SU-DHL-6 (cell line): ENCODE measurements at regions not wholly inside any gene's neighbourhood (a gene's known extent, or its start where the extent isn't known, plus 50 kb on each side); places are given as distances from the start of the nearest gene placed in this dataset.

Experiments used
- EZH2phosphoT487 ChIP-seq: fragments of 200-600 bp; sonication (generic), shearing (Covaris generic); conservative IDR thresholded peaks from 2 replicates; pipeline ENCODE4 v1.6.1; 2018; ENCODE audit warnings: mild to moderate bottlenecking, antibody characterized with exemption, low read length, moderate library complexity, mixed read lengths
- TF ChIP-seq, protein P1 (sequence below): fragments of 200-600 bp; sonication (generic); IDR thresholded peaks from one replicate; pipeline ENCODE4 v1.5.1; 2017; ENCODE audit warnings: antibody characterized with exemption, mild to moderate bottlenecking, low read length, moderate library complexity; ENCODE audit not compliant: insufficient read depth, poor library complexity, severe bottlenecking

DNA sequence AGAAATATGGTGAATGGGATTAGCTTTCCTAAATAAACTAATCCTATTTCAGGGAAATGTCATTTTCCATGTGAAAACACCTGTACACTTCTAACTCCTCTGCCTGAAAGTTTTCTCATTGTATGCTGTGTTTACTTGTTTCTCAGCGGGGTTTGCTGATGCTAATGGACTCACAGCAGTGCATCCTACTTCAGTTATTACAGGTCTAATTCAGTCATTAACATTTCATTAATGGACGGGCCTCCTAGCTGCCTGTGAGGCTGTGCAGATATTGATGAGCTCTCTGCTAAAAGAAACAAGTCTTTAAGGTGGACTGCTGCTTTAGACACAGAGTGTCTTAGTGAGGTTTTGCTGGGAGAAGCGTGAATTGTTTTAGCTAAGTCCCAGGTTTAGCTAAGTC is 1342.0 kb upstream of the ZEB2 start:
- TF ChIP-seq, protein P1, sequence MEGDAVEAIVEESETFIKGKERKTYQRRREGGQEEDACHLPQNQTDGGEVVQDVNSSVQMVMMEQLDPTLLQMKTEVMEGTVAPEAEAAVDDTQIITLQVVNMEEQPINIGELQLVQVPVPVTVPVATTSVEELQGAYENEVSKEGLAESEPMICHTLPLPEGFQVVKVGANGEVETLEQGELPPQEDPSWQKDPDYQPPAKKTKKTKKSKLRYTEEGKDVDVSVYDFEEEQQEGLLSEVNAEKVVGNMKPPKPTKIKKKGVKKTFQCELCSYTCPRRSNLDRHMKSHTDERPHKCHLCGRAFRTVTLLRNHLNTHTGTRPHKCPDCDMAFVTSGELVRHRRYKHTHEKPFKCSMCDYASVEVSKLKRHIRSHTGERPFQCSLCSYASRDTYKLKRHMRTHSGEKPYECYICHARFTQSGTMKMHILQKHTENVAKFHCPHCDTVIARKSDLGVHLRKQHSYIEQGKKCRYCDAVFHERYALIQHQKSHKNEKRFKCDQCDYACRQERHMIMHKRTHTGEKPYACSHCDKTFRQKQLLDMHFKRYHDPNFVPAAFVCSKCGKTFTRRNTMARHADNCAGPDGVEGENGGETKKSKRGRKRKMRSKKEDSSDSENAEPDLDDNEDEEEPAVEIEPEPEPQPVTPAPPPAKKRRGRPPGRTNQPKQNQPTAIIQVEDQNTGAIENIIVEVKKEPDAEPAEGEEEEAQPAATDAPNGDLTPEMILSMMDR, result no peak
- no peak for TF ChIP-seq EZH2phosphoT487
